ENCODE measurements at regions not wholly inside any gene's neighbourhood (a gene's known extent, or its start where the extent isn't known, plus 50 kb on each side); places are given as distances from the start of the nearest gene placed in this dataset.

- TF ChIP-seq REST (IDR thresholded peaks at IDR 0.05; ENCODE audit: insufficient replicate concordance, low read depth) (no peak), GABPA (IDR thresholded peaks at IDR 0.05; ENCODE audit: low read depth) (no peak), POLR2AphosphoS5 (IDR thresholded peaks at IDR 0.05; ENCODE audit: low read depth) (no peak), SPI1 (IDR thresholded peaks at IDR 0.05; ENCODE audit: borderline replicate concordance, low read depth) (no peak), CTCF (IDR thresholded peaks at IDR 0.05; ENCODE audit: insufficient read depth, low read length) (no peak)
- DNase-seq (ENCODE audit: low read depth in 1 of 2, low spot score in 1 of 2): no peak
- Histone ChIP-seq H3K27me3 (ENCODE audit: insufficient read depth, poor library complexity, severe bottlenecking) (no peaks in the 10 kb centered on the region), H3K27ac (replicated peaks) (no peak overlapping the region), H3K4me3 (replicated peaks; ENCODE audit: insufficient read depth, low read length) (no peak overlapping the region)
Measured at GRCh38 chr6:169376458-169376857, 122.8 kb upstream of the THBS2 start.

GRCh38 chr6:169372589-169372988 is 118.9 kb upstream of the THBS2 start:
- no peaks in the 10 kb centered on the region for H3K27me3 ChIP-seq (ENCODE audit: insufficient read depth, poor library complexity, severe bottlenecking)
- TF ChIP-seq CTCF (IDR thresholded peaks at IDR 0.05; ENCODE audit: insufficient read depth, low read length) (no peak), SPI1 (IDR thresholded peaks at IDR 0.05; ENCODE audit: borderline replicate concordance, low read depth) (no peak), REST (IDR thresholded peaks at IDR 0.05; ENCODE audit: insufficient replicate concordance, low read depth) (no peak), POLR2AphosphoS5 (IDR thresholded peaks at IDR 0.05; ENCODE audit: low read depth) (no peak)
- no peak overlapping the region for H3K27ac ChIP-seq (replicated peaks)
- no peak overlapping the region for H3K4me3 ChIP-seq (replicated peaks; ENCODE audit: insufficient read depth, low read length)
- no peak for DNase-seq (ENCODE audit: low read depth in 1 of 2, low spot score in 1 of 2)

- H3K27ac ChIP-seq (replicated peaks): no peak overlapping the region
- H3K27me3 ChIP-seq (ENCODE audit: insufficient read depth, poor library complexity, severe bottlenecking): no peaks in the 10 kb centered on the region
- TF ChIP-seq SPI1 (IDR thresholded peaks at IDR 0.05; ENCODE audit: borderline replicate concordance, low read depth): no peak
- no peak for TF ChIP-seq GABPA (IDR thresholded peaks at IDR 0.05; ENCODE audit: low read depth)
- TF ChIP-seq CTCF (IDR thresholded peaks at IDR 0.05; ENCODE audit: insufficient read depth, low read length): no peak
- no peak for TF ChIP-seq POLR2AphosphoS5 (IDR thresholded peaks at IDR 0.05; ENCODE audit: low read depth)
- TF ChIP-seq REST (IDR thresholded peaks at IDR 0.05; ENCODE audit: insufficient replicate concordance, low read depth): no peak
- no peak for DNase-seq (ENCODE audit: low read depth in 1 of 2, low spot score in 1 of 2)
- H3K4me3 ChIP-seq (replicated peaks; ENCODE audit: insufficient read depth, low read length): no peak overlapping the region
Measured at GRCh38 chr6:169371344-169372127, 117.9 kb upstream of the THBS2 start.
